ENCODE measurements at regions not wholly inside any gene's neighbourhood (a gene's known extent, or its start where the extent isn't known, plus 50 kb on each side); places are given as distances from the start of the nearest gene placed in this dataset.

DNA sequence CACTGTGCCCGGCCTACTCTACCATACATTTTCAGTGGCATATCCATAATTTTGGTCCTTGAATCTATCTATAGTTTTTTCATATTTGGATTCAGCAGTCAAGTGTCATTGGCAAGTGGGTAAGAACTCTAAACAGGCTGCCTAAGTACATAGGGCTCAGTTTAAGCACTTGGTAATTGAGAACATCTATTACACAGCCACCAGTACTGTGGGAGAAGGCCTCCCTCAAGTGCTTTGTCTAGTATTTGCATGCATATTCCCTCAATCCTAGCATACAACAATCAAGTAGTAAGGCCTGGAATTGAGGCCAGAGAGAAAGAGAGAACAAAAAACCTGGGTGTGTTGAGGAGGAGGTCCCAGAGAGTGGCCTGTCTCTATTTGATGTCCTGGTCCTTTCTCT, 325.2 kb downstream of the USP25 start:
- DNase-seq = no peak
- Histone ChIP-seq H3K79me1 (ENCODE audit: low read length) (no peaks in the 10 kb centered on the region), H2BK12ac (ENCODE audit: low read length) (no peak overlapping the region), H3K79me2 (ENCODE audit: control insufficient read depth, insufficient read depth, low read length, poor library complexity) (no peaks in the 10 kb centered on the region), H3K27ac (ENCODE audit: low read depth, low read length) (no peak overlapping the region), H2AK5ac (ENCODE audit: low read length) (no peak overlapping the region), H3K27me3 (ENCODE audit: insufficient read depth, low read length) (no peaks in the 10 kb centered on the region), H3K4ac (ENCODE audit: low read depth, low read length) (no peak overlapping the region), H3K4me3 (ENCODE audit: low read depth, low read length) (no peak overlapping the region), H2AFZ (ENCODE audit: insufficient read depth, low read length, poor library complexity) (no peak overlapping the region), H3K9ac (ENCODE audit: low read length) (no peak overlapping the region), H3K14ac (ENCODE audit: low read length) (no peak overlapping the region), H3K18ac (ENCODE audit: low read length) (no peak overlapping the region), H2BK5ac (ENCODE audit: low read depth, low read length, poor library complexity) (no peak overlapping the region), H4K12ac (ENCODE audit: low read depth, low read length) (no peak overlapping the region), H3K4me1 (ENCODE audit: control insufficient read depth in 1 of 2, insufficient read depth in 2 of 2, low read length in 2 of 2) (no peaks in the 10 kb centered on the region), H2BK120ac (ENCODE audit: insufficient read depth, low read length, poor library complexity) (no peak overlapping the region), H3K9me3 (ENCODE audit: insufficient read depth, low read depth, low read length) (peaks cover 3% of the 10 kb centered on the region), H3K36me3 (ENCODE audit: control insufficient read depth in 1 of 2, insufficient read depth in 2 of 2, low read length in 2 of 2) (no peaks in the 10 kb centered on the region), H4K91ac (ENCODE audit: low read depth, low read length) (no peak overlapping the region), H4K8ac (ENCODE audit: low read depth, low read length) (no peak overlapping the region), H3K4me2 (ENCODE audit: low read length) (no peak overlapping the region), H3K23ac (ENCODE audit: low read length) (no peak overlapping the region)
- WGBS (ENCODE audit: extremely low coverage, insufficient coverage, insufficient read length) = no CpG with 5 or more reads among the region's 1 CpG

DNA sequence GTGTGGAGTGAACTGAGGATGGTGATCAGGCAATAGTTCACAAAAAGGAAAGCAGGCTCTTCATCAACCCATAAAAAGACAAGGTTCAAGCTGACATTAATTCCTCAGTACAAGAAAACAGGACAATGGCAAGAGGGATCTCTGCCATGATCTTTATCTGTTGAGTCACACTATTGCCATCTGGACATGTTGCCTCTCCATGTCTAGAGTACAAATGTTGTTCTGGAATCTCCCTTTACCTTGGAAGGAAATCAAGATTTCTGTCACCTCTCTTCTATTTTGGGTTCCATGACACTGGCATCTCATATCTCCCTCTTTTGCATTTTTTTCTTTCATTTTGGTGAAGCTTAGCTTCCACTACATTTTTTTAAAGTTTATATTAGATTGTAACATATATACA, 329.1 kb downstream of the USP25 start:
- Histone ChIP-seq H3K27ac (ENCODE audit: low read depth, low read length) (no peak overlapping the region), H3K14ac (ENCODE audit: low read length) (no peak overlapping the region), H4K91ac (ENCODE audit: low read depth, low read length) (no peak overlapping the region), H2BK5ac (ENCODE audit: low read depth, low read length, poor library complexity) (no peak overlapping the region), H3K4me2 (ENCODE audit: low read length) (no peak overlapping the region), H3K9ac (ENCODE audit: low read length) (no peak overlapping the region), H3K23ac (ENCODE audit: low read length) (no peak overlapping the region), H3K27me3 (ENCODE audit: insufficient read depth, low read length) (no peaks in the 10 kb centered on the region), H3K18ac (ENCODE audit: low read length) (no peak overlapping the region), H4K12ac (ENCODE audit: low read depth, low read length) (no peak overlapping the region), H2AK5ac (ENCODE audit: low read length) (no peak overlapping the region), H3K36me3 (ENCODE audit: control insufficient read depth in 1 of 2, insufficient read depth in 2 of 2, low read length in 2 of 2) (no peaks in the 10 kb centered on the region), H2BK12ac (ENCODE audit: low read length) (no peak overlapping the region), H3K4ac (ENCODE audit: low read depth, low read length) (no peak overlapping the region), H2AFZ (ENCODE audit: insufficient read depth, low read length, poor library complexity) (no peak overlapping the region), H4K8ac (ENCODE audit: low read depth, low read length) (no peak overlapping the region), H3K4me1 (ENCODE audit: control insufficient read depth in 1 of 2, insufficient read depth in 2 of 2, low read length in 2 of 2) (no peaks in the 10 kb centered on the region), H2BK120ac (ENCODE audit: insufficient read depth, low read length, poor library complexity) (no peak overlapping the region), H3K79me1 (ENCODE audit: low read length) (no peaks in the 10 kb centered on the region), H3K79me2 (ENCODE audit: control insufficient read depth, insufficient read depth, low read length, poor library complexity) (no peaks in the 10 kb centered on the region), H3K9me3 (ENCODE audit: insufficient read depth, low read depth, low read length) (peaks cover 11% of the 10 kb centered on the region), H3K4me3 (ENCODE audit: low read depth, low read length) (no peak overlapping the region)
- peak in 1 of 2 donors; percentile 35 for DNase-seq

DNA sequence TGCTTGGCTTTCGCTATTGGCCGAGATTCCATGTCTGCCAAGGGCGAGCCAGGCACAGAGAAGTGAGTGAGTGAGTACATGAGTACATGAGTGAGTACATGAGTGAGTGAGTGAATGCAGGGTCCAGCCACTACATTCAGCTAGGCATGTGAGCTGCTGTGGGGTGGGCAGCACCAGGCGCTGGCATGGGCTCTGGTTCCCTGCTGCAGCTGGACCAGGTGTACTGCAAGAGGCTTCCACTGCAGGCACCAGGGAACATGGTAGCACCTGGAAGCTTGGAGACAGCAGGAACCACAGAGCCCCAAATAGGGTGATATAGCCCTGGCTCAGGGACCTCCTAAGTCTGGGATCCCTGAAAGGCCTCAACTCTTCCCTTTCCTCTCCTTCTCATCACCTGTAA, 330.2 kb downstream of the USP25 start:
- H4K91ac ChIP-seq (ENCODE audit: low read depth, low read length) = no peak overlapping the region
- no peaks in the 10 kb centered on the region for H3K36me3 ChIP-seq (ENCODE audit: control insufficient read depth in 1 of 2, insufficient read depth in 2 of 2, low read length in 2 of 2)
- no peaks in the 10 kb centered on the region for H3K79me1 ChIP-seq (ENCODE audit: low read length)
- H2BK120ac ChIP-seq (ENCODE audit: insufficient read depth, low read length, poor library complexity) = no peak overlapping the region
- no peak for DNase-seq
- no peak overlapping the region for H4K8ac ChIP-seq (ENCODE audit: low read depth, low read length)
- H2AK5ac ChIP-seq (ENCODE audit: low read length) = no peak overlapping the region
- no peak overlapping the region for H3K18ac ChIP-seq (ENCODE audit: low read length)
- no peak overlapping the region for H2AFZ ChIP-seq (ENCODE audit: insufficient read depth, low read length, poor library complexity)
- WGBS (ENCODE audit: extremely low coverage, insufficient coverage, insufficient read length) = no CpG with 5 or more reads among the region's 4 CpGs
- no peak overlapping the region for H2BK5ac ChIP-seq (ENCODE audit: low read depth, low read length, poor library complexity)
- no peak overlapping the region for H4K12ac ChIP-seq (ENCODE audit: low read depth, low read length)
- H3K27me3 ChIP-seq (ENCODE audit: insufficient read depth, low read length) = no peaks in the 10 kb centered on the region
- no peak overlapping the region for H3K4ac ChIP-seq (ENCODE audit: low read depth, low read length)
- no peaks in the 10 kb centered on the region for H3K79me2 ChIP-seq (ENCODE audit: control insufficient read depth, insufficient read depth, low read length, poor library complexity)
- peaks cover 11% of the 10 kb centered on the region for H3K9me3 ChIP-seq (ENCODE audit: insufficient read depth, low read depth, low read length)
- no peaks in the 10 kb centered on the region for H3K4me1 ChIP-seq (ENCODE audit: control insufficient read depth in 1 of 2, insufficient read depth in 2 of 2, low read length in 2 of 2)
- no peak overlapping the region for H3K27ac ChIP-seq (ENCODE audit: low read depth, low read length)
- no peak overlapping the region for H3K23ac ChIP-seq (ENCODE audit: low read length)
- H2BK12ac ChIP-seq (ENCODE audit: low read length) = no peak overlapping the region
- H3K4me3 ChIP-seq (ENCODE audit: low read depth, low read length) = no peak overlapping the region
- H3K9ac ChIP-seq (ENCODE audit: low read length) = no peak overlapping the region
- no peak overlapping the region for H3K4me2 ChIP-seq (ENCODE audit: low read length)
- no peak overlapping the region for H3K14ac ChIP-seq (ENCODE audit: low read length)

DNA sequence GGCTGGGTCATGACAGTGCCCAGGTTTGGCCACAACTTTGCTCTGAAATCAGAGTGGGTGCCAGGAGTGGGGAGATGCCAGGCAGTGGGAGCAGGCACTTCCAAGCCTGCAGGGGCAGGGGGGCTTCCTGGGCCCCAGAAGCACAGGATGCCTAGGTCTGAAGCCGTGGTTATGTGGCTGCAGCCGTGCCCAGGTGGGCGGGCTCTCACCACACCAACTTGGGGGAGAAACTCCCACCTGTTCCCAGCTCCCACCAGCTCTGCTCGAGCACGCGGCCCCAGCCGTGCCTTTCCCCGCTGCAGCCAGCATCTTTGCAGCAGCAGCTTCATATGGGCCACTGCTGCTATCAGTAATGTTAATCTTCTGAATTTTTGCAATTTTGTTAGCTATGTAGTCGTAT, 331.4 kb downstream of the USP25 start:
- Histone ChIP-seq H2BK5ac (ENCODE audit: low read depth, low read length, poor library complexity) (no peak overlapping the region), H3K79me1 (ENCODE audit: low read length) (no peaks in the 10 kb centered on the region), H3K27me3 (ENCODE audit: insufficient read depth, low read length) (no peaks in the 10 kb centered on the region), H2BK12ac (ENCODE audit: low read length) (no peak overlapping the region), H3K23ac (ENCODE audit: low read length) (no peak overlapping the region), H2AFZ (ENCODE audit: insufficient read depth, low read length, poor library complexity) (no peak overlapping the region), H4K8ac (ENCODE audit: low read depth, low read length) (no peak overlapping the region), H3K9me3 (ENCODE audit: insufficient read depth, low read depth, low read length) (peaks cover 11% of the 10 kb centered on the region), H3K27ac (ENCODE audit: low read depth, low read length) (no peak overlapping the region), H3K9ac (ENCODE audit: low read length) (no peak overlapping the region), H3K79me2 (ENCODE audit: control insufficient read depth, insufficient read depth, low read length, poor library complexity) (no peaks in the 10 kb centered on the region), H3K4me1 (ENCODE audit: control insufficient read depth in 1 of 2, insufficient read depth in 2 of 2, low read length in 2 of 2) (no peaks in the 10 kb centered on the region), H3K14ac (ENCODE audit: low read length) (no peak overlapping the region), H3K4ac (ENCODE audit: low read depth, low read length) (no peak overlapping the region), H3K36me3 (ENCODE audit: control insufficient read depth in 1 of 2, insufficient read depth in 2 of 2, low read length in 2 of 2) (no peaks in the 10 kb centered on the region), H2AK5ac (ENCODE audit: low read length) (no peak overlapping the region), H3K4me3 (ENCODE audit: low read depth, low read length) (no peak overlapping the region), H3K4me2 (ENCODE audit: low read length) (no peak overlapping the region), H3K18ac (ENCODE audit: low read length) (no peak overlapping the region), H2BK120ac (ENCODE audit: insufficient read depth, low read length, poor library complexity) (no peak overlapping the region), H4K91ac (ENCODE audit: low read depth, low read length) (no peak overlapping the region), H4K12ac (ENCODE audit: low read depth, low read length) (no peak overlapping the region)
- WGBS (ENCODE audit: extremely low coverage, insufficient coverage, insufficient read length) = no CpG with 5 or more reads among the region's 9 CpGs
- DNase-seq = no peak
